ENCODE measurements at regions not wholly inside any gene's neighbourhood (a gene's known extent, or its start where the extent isn't known, plus 50 kb on each side); places are given as distances from the start of the nearest gene placed in this dataset.

GRCh38 chr6:147712841-147713240, 204.4 kb downstream of the SAMD5 start:
- FAIRE-seq = no peak
- no peak for DNase-seq (ENCODE audit: low spot score)

DNA sequence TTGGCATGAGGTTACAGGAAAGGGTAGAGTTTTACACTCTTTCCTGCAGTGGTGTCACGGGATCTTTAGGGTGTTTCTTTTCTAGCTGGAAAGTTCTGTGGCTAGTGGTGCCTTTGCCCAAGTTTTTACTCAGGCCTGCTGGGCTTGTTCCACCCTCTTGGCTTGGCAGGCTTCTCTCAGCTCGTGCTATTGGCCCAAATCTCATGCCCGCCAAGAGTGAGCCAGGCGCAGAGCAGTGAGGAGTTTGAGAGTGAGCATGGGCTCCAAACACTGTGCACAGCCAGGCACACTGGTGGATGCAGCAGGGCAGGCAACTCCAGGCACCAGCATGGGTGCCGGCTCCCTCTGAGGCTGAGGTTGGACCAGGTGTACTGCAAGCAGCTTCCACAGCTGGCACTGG, 206.5 kb downstream of the SAMD5 start:
- DNase-seq (ENCODE audit: low spot score) (no peak), FAIRE-seq (no peak)

- FAIRE-seq = no peak
- no peak for DNase-seq (ENCODE audit: low spot score)
Measured at GRCh38 chr6:147716434-147716833, 207.9 kb downstream of the SAMD5 start.

DNA sequence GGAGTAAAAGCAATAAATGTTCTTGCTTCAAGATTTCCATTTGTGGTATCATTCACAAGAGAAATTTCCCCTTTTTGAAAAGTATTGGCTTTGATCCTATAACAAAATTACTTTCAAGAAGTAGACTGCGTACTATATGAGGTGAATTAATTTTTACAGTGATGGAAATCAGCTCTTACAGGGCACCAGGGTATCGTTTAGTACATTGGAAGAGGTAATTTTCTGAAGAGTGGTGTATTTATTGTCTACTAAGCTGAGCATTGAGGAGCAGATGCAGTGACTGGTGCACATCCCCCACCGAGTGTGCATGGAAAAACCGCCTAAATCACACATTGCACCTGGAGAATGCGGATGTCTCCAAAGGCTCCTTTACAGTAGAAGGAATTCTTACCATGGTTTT, 209.5 kb downstream of the SAMD5 start:
- DNase-seq (ENCODE audit: low spot score) (no peak), FAIRE-seq (no peak)

- no peak for FAIRE-seq
Measured at GRCh38 chr6:147722158-147722557, 213.7 kb downstream of the SAMD5 start.

DNA sequence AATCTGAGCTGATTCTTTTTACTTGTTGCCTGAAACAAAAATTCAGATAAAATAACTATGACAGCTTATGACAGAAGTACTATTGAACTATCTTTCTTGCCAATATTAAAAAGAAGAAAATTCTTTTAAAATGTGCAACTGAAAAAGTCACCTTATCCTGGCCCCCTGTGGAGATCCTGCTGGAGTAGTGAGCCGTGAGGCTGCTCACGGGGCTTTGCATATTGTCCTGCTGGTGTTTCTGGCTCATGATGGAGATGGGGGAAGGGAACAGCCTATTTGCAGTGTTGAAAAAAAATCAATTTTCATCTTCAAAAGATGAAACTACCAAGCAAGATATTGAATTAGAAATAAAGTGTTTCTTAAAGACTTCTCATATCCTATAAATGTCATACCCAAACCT, 216.0 kb downstream of the SAMD5 start:
- FAIRE-seq (no peak), DNase-seq (ENCODE audit: low spot score) (no peak)

More at GRCh38 chr6:147722158-147722557, 213.7 kb downstream of the SAMD5 start:
- DNase-seq (ENCODE audit: low spot score) = no peak

DNA sequence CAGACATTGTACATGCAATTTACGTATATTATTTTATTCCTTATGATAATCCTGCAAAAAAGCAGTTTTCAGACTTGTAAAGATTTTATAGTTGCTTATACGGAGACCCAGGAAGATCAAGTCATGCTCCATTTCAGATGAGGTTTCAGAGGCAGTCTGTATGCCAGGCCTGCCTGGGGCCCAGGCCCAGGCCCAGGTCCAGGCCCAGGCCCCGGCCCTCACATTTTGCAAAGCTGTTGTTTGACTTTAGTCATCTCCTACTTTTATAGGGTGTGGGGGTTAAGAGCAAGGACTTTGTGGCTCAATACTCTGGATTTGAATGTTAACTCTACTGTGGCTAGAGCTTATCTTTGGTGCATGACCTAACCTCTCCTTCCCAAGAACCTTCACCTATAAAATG, 217.9 kb downstream of the SAMD5 start:
- DNase-seq (ENCODE audit: low spot score) (no peak), FAIRE-seq (no peak)

DNA sequence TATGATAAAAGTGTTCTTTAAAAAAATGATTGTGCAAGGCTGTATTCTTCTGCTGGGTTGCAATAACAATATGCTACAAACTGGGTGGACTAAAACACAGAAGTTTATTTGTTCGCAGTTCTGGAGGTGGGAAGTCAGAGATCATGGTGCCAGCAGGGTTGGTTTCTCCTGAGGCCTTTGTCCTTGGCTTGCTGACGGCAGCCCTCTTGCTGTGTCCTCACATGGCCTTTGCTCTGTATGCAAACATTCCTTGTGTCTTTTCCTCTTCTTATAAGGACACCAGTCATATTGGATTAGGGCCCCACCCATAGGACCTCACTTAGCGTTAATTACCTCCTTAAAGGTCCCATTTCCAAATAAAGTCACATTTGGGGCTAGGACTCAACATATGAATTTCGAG, 220.4 kb downstream of the SAMD5 start:
- FAIRE-seq = no peak
- no peak for DNase-seq (ENCODE audit: low spot score)

- FAIRE-seq (no peak), DNase-seq (ENCODE audit: low spot score) (no peak)
Measured at GRCh38 chr6:147733686-147734085, 225.2 kb downstream of the SAMD5 start.

DNA sequence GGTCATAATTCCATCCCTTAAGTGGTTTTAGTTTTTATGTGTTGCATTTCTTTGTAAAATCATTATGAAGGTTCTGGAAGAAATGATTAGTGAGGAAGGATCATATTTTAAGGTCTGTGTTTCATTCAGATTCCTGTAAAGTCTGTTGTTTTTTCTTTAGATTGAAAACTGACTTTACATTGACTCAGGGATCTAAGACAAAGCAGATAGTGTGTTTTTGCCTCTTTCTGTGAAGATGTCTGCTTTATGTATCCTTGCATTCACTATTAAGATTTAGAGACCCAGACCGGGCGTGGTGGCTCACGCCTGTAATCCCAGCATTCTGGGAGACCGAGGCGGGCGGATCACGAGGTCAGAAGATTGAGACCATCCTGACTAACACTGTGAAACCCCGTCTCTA, 225.7 kb downstream of the SAMD5 start:
- FAIRE-seq = no peak
- no peak for DNase-seq (ENCODE audit: low spot score)

DNA sequence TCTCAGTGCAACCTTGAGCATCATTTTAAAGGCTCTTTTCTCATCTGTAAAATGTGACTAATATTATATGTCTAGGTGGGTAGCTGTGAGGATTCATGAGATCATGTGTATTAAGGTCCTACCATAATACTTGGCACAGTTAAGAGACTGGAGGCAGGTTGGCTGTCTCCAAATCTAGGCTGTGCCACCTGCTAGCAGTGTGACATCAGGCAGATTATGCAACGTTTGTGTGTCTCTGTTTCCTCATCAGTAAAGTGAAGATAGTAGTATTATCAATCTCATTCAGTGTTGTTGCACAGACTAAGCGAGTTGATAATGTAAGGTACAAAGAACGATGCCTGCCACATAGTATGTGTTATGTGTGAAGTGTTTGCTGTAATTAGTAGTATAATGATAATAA, 227.4 kb downstream of the SAMD5 start:
- no peak for DNase-seq (ENCODE audit: low spot score)
- no peak for FAIRE-seq

DNA sequence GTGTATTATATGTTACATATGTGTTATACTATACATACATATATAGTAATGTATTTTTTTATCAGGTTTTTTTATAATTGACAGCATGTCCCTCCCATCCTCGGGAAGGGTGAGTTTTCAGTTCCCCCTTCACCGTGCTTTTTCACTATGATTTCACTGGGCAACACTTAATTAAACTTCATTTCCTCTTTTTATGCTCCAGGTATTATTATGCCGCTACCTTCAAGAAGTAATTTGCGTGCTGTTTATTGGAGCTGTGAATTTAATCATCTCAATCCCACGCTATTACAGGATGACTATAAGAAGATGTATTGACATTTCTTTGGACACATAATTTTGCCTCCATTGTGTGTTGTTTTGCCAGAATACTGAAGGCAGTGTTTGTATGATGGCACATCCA, 228.6 kb downstream of the SAMD5 start:
- DNase-seq (ENCODE audit: low spot score) (no peak), FAIRE-seq (no peak)

- no peak for FAIRE-seq
- DNase-seq (ENCODE audit: low spot score) = no peak
Measured at GRCh38 chr6:147738099-147738498, 229.6 kb downstream of the SAMD5 start.

GRCh38 chr6:147738516-147739162, 230.1 kb downstream of the SAMD5 start:
- DNase-seq (ENCODE audit: low spot score) (no peak), FAIRE-seq (no peak)

GRCh38 chr6:147740326-147740725, 231.8 kb downstream of the SAMD5 start:
- no peak for DNase-seq (ENCODE audit: low spot score)
- FAIRE-seq = no peak

DNA sequence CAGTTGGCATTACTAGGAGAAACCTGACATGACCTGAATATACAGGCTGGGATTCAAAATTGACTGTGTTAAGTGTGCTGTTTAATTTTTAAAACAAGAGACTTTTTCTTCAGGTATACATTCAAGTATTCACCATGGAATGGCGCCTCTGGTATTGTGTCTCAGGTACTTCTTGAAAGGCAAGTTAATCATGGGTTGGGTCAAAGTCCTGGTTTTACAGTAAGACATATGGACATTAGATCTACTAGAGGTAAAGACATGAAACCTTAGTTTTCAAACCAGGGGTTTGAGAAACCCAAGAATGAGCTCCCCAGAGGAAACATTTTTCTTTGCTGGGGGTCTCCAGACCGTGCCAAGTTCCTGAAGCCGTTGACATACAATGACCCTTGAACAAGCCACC, 232.4 kb downstream of the SAMD5 start:
- FAIRE-seq (no peak), DNase-seq (ENCODE audit: low spot score) (no peak)

- DNase-seq (ENCODE audit: low spot score) = no peak
- FAIRE-seq = no peak
Measured at GRCh38 chr6:147741389-147741788, 232.9 kb downstream of the SAMD5 start.

- no peak for FAIRE-seq
- DNase-seq (ENCODE audit: low spot score) = no peak
Measured at GRCh38 chr6:147742440-147742839, 233.9 kb downstream of the SAMD5 start.

GRCh38 chr6:147744012-147744411, 235.5 kb downstream of the SAMD5 start:
- DNase-seq (ENCODE audit: low spot score) = no peak
- no peak for FAIRE-seq

DNA sequence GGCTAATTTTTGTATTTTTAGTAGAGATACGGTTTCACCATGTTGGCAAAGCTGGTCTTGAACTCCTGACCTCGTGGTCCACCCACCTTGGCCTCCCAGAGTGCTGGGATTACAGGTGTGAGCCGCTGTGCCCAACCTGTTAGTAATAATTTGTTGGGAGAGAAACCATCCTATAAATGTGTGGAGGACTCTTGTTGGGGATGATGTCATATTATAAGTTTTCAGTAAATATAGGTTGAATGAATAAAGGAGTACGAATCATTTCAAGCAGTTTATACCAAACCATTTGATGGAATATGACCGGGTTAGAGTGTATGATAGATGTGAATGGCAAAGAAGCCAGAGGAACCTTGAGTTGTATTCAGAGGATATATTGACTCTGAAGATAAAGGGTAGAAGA, 240.8 kb downstream of the SAMD5 start:
- DNase-seq (ENCODE audit: low spot score) (no peak), FAIRE-seq (no peak)

DNA sequence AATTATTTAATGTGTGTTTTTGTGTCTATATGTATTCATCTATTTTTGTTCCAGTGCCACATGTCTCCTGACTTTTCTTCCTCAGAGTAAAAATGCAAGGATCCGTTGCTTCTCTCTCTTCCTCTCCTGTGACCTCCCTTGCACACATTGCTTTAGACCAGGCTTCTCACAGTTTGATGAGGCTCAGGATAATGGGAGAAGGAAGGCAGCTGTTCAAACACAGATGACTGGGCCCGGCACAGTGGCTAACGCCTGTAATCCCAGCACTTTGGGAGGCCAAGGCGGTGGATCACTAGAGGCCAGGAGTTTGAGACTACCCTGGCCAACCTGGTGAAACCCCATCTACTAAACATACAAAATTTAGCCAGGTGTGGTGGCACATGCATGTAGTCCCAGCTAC, 241.9 kb downstream of the SAMD5 start:
- FAIRE-seq (no peak), DNase-seq (ENCODE audit: low spot score) (no peak)

DNA sequence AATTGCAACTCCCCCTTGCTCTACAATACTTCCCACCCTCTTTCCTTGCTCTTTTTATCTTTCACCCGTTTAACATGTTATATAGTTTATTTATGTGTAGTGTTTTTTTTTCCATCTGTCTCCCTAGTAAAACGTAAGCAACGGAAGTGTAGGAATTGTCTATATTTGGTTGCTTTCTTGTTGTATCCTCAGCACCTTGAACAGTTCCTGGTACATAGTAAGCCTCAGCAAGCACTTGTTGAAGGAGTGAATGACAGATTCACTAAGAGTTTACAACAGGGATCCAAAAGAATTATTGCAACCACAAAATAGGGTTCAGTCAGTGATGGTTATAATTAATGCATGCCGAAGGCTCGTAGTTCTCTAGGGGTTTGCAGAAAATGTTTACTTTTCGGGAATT, 242.7 kb downstream of the SAMD5 start:
- no peak for DNase-seq (ENCODE audit: low spot score)
- no peak for FAIRE-seq

DNA sequence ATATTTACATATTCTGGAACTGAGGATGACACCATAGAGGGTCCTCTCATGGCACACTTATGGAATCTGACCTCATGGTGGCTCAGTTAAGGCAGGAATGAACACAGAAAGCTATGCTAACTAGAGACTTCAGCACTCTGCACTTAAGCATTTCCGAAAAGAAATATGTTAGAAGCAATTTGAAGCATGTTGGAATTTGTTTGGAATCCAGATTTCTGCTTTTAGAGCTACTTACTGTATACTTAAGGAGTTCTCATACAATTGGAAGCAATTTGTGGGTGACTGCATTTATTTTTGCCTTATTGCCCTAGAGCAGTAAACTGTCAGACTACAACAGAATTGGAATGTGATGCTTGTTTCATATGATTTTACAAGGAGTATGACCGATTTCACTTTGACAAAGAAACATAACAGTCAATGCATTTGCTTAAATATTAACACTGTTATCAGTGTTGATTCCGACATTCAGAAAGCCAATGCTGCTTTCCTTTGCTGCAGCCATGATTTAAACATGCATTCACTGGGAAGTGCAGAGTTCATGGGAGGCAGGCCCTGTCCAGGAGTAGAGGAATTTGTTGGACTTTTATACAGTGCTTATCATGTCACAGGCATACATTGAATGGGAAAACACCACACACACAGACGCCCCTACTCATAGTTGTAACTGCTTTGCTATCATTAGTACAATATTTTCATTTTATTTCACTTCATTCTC, 244.4 kb downstream of the SAMD5 start:
- DNase-seq (ENCODE audit: low spot score) = no peak
- no peak for FAIRE-seq
